HepG2 (cell line): ENCODE measurements at regions not wholly inside any gene's neighbourhood (a gene's known extent, or its start where the extent isn't known, plus 50 kb on each side); places are given as distances from the start of the nearest gene placed in this dataset.

ENCODE experiments used
- ATAC-seq: fragments of 200-7000 bp; cut with Tn5 transposase; 3 replicates; pipeline ENCODE4 v1.9.1; 2020; ENCODE audit warnings: mild to moderate bottlenecking, moderate library complexity
- BruUV-seq: library from RNA; stranded (reverse); fragments of 400-500 nt; replicated peaks from 2 replicates; lab custom pipeline; 2021; lab: Mats Ljungman, UMichigan
- CTCF ChIA-PET: fragments of 300-600 bp; formaldehyde crosslinking; extraction: SDS; loops from one replicate; lab custom pipeline; 2021; ENCODE audit warnings: low total read pairs, inconsistent platforms, low intra/inter-chr PET ratio; lab: Yijun Ruan, JAX
- POLR2A ChIA-PET: fragments of 350-600 bp; sonication (Branson Sonifier 250); formaldehyde crosslinking; loops from one replicate; lab custom pipeline; 2020; ENCODE audit warnings: antibody characterized with exemption, inconsistent platforms; lab: Yijun Ruan, JAX
- DNase-seq: peaks from one replicate; pipeline ENCODE4 v3.0.0-alpha.2; 2015; ENCODE audit warnings: low spot score
- FAIRE-seq: peaks from 3 replicates; lab custom pipeline; 2011; peaks lifted over from hg19 to GRCh38; lab: Jason Lieb, UNC
- H2AFZ ChIP-seq: one replicate; pipeline ENCODE4 v1.6.1; 2011; ENCODE audit warnings: low read length, inconsistent platforms
- H3K27ac ChIP-seq: fragments of 300-600 bp; 3 replicates; pipeline ENCODE4 v1.8.0; 2011; ENCODE audit warnings: mixed run types, mild to moderate bottlenecking, mixed read lengths, low read length, inconsistent platforms; ENCODE audit not compliant: insufficient read depth; ENCODE audit errors: extremely low read length
- H3K27me3 ChIP-seq, 2 experiments: fragments of 200-600 bp in 1 of 2; 2 replicates in 1 of 2; 3 replicates in 1 of 2; pipeline versions ENCODE4 v1.6.0 to v1.8.0; 2011; ENCODE audit warnings: low read length in 2 of 2, mild to moderate bottlenecking in 2 of 2, moderate library complexity in 2 of 2, inconsistent platforms in 1 of 2; ENCODE audit not compliant: insufficient read depth in 2 of 2, control insufficient read depth in 1 of 2
- H3K36me3 ChIP-seq, 2 experiments: fragments of 200-600 bp in 1 of 2; replicated peaks in 1 of 2; 2 replicates in 1 of 2; 3 replicates in 1 of 2; pipeline versions ENCODE4 v1.5.1 to v1.8.0; 2011; ENCODE audit warnings: low read length in 2 of 2, inconsistent platforms in 1 of 2; ENCODE audit not compliant: insufficient read depth in 2 of 2, control insufficient read depth in 1 of 2
- H3K4me1 ChIP-seq: 2 replicates; pipeline ENCODE4 v1.5.1; 2012; ENCODE audit warnings: low read length, inconsistent platforms; ENCODE audit not compliant: insufficient read depth
- H3K4me2 ChIP-seq: 2 replicates; pipeline ENCODE4 v1.6.0; 2011; ENCODE audit warnings: low read depth, low read length, inconsistent platforms
- H3K4me3 ChIP-seq, 3 experiments: fragments of 200-600 bp in 1 of 3; sonication (generic), shearing (Covaris generic) in 1 of 3; replicated peaks in 1 of 3; 2 replicates each; pipeline ENCODE4 v1.5.1; 2011 to 2016; ENCODE audit warnings: low read length in 3 of 3, inconsistent platforms in 2 of 3, low read depth in 2 of 3, mild to moderate bottlenecking in 2 of 3, control low read depth in 1 of 3, mixed read lengths in 1 of 3; ENCODE audit not compliant: insufficient read depth in 1 of 3
- H3K79me2 ChIP-seq: one replicate; pipeline ENCODE4 v1.6.1; 2011; ENCODE audit warnings: low read length, inconsistent platforms; ENCODE audit not compliant: insufficient read depth
- H3K9ac ChIP-seq: 2 replicates; pipeline ENCODE4 v1.6.0; 2011; ENCODE audit warnings: mild to moderate bottlenecking, low read depth, low read length, inconsistent platforms; ENCODE audit not compliant: insufficient read depth
- H3K9me3 ChIP-seq: 2 replicates; pipeline ENCODE4 v1.5.1; 2012; ENCODE audit warnings: mild to moderate bottlenecking, low read length
- H4K20me1 ChIP-seq: 2 replicates; pipeline ENCODE4 v1.6.0; 2011; ENCODE audit warnings: inconsistent platforms, mild to moderate bottlenecking, low read length, moderate library complexity; ENCODE audit not compliant: insufficient read depth
- FOXC1 ChIP-seq: sonication (generic); formaldehyde crosslinking; IDR thresholded peaks from 2 replicates; pipeline ENCODE4 v1.8.0; 2022; ENCODE audit warnings: mild to moderate bottlenecking, missing genetic modification reagents, borderline replicate concordance
- NFKBIZ ChIP-seq: IDR thresholded peaks from 2 replicates; pipeline ENCODE4 v1.6.1; 2018; ENCODE audit warnings: missing genetic modification reagents, missing compliant biosample characterization
- RNF219 ChIP-seq: sonication (generic); formaldehyde crosslinking; IDR thresholded peaks from 2 replicates; pipeline ENCODE4 v1.5.0; 2020; ENCODE audit warnings: mild to moderate bottlenecking, missing genetic modification reagents
- STAT5B ChIP-seq: sonication (generic); formaldehyde crosslinking; IDR thresholded peaks from 2 replicates; pipeline ENCODE4 v1.4.0; 2020; ENCODE audit warnings: missing genetic modification reagents
- THAP7 ChIP-seq: sonication (generic); formaldehyde crosslinking; IDR thresholded peaks from 2 replicates; pipeline ENCODE4 v1.8.1; 2023; ENCODE audit warnings: mild to moderate bottlenecking, missing genetic modification reagents
- ZNF142 ChIP-seq: sonication (generic); formaldehyde crosslinking; IDR thresholded peaks from 2 replicates; pipeline ENCODE4 v1.4.0; 2020; ENCODE audit warnings: missing genetic modification reagents
- ZNF407 ChIP-seq: sonication (generic); formaldehyde crosslinking; IDR thresholded peaks from one replicate; pipeline ENCODE4 v1.5.1; 2020; ENCODE audit warnings: mild to moderate bottlenecking, missing genetic modification reagents; ENCODE audit errors: not compliant biosample characterization
- WGBS: methylation state at CpG from one replicate; pipeline ENCODE4 v1.1.6; 2017; ENCODE audit warnings: low lambda C conversion rate; 5-methylcytosine and 5-hydroxymethylcytosine counted together
- in situ Hi-C: cut with HindIII; loops from 2 replicates; pipeline ENCODE4 v1.10.0; 2017; ENCODE audit warnings: low pct_unique_long_range_greater_than_20kb; ENCODE audit not compliant: extremely low pct_ligation_motif_present
- intact Hi-C: fragments of 100-400 bp; cut with micrococcal nuclease; formaldehyde crosslinking; loops from one replicate; pipeline ENCODE4 v1.10.0; 2022; ENCODE audit not compliant: unreplicated experiment

- Histone ChIP-seq H3K4me2 (no peak overlapping the region), H2AFZ (no peak overlapping the region), H3K36me3 (no peaks in the 10 kb centered on the region), H3K27me3 (no peaks in the 10 kb centered on the region; a peak in 1 of 5 replicates), H3K9me3 (no peaks in the 10 kb centered on the region), H3K9ac (no peak overlapping the region), H3K27ac (no peak overlapping the region), H3K4me1 (no peaks in the 10 kb centered on the region), H3K4me3 (no peak overlapping the region), H4K20me1 (no peaks in the 10 kb centered on the region), H3K79me2 (no peaks in the 10 kb centered on the region)
- CTCF ChIA-PET = no interaction called here
- ATAC-seq = no peak
- WGBS = 33% methylated on average over 2 of the region's 2 CpGs
- POLR2A ChIA-PET = no interaction called here
- in situ Hi-C loops = no loop called here
- no peak for FAIRE-seq
- intact Hi-C loops = no loop called here
- no peak for DNase-seq
- no TSS peak for BruUV-seq
- TF ChIP-seq ZNF142 (CRISPR knock-in tag) (no peak), THAP7 (CRISPR knock-in tag) (no peak), RNF219 (CRISPR knock-in tag) (no peak), FOXC1 (CRISPR knock-in tag) (no peak), STAT5B (CRISPR knock-in tag) (no peak), ZNF407 (CRISPR knock-in tag) (no peak), NFKBIZ (CRISPR knock-in tag) (no peak)
These were observed 129.8 kb downstream of the KCTD12 start for GRCh38 chr13:76756451-76756850.
